Left ventricle myocardium inferior (tissue), 1 donor: ENCODE measurements at regions not wholly inside any gene's neighbourhood (a gene's known extent, or its start where the extent isn't known, plus 50 kb on each side); places are given as distances from the start of the nearest gene placed in this dataset.

Experiments
- DNase-seq: peaks from one replicate; pipeline ENCODE4 v3.0.0-alpha.2; 2020
- H3K27ac ChIP-seq: fragments of 200-600 bp; replicated peaks from 2 replicates; pipeline ENCODE4 v1.8.0; 2021
- H3K27me3 ChIP-seq: fragments of 200-600 bp; 2 replicates; pipeline ENCODE4 v1.8.0; 2021; ENCODE audit warnings: low read depth
- H3K36me3 ChIP-seq: fragments of 200-600 bp; 2 replicates; pipeline ENCODE4 v1.8.0; 2021
- H3K4me1 ChIP-seq: fragments of 200-600 bp; 2 replicates; pipeline ENCODE4 v1.8.0; 2021
- H3K4me3 ChIP-seq: fragments of 200-600 bp; 2 replicates; pipeline ENCODE4 v1.8.0; 2021; ENCODE audit warnings: mild to moderate bottlenecking, moderate library complexity
- H3K9me3 ChIP-seq: fragments of 200-600 bp; replicated peaks from 2 replicates; pipeline ENCODE4 v1.8.0; 2021
- CTCF ChIP-seq: fragments of 200-600 bp; IDR thresholded peaks from 2 replicates; pipeline ENCODE4 v1.8.0; 2021; ENCODE audit warnings: antibody characterized with exemption, mild to moderate bottlenecking, borderline replicate concordance
- intact Hi-C: fragments of 100-400 bp; cut with micrococcal nuclease; formaldehyde crosslinking; loops from one replicate; pipeline ENCODE4 v1.11.0; 2022
- donor health status: DM: no; HTN: yes; CAD: no; lungs with severe emphysema.

- intact Hi-C loops = no loop called here
- no peak overlapping the region for H3K4me3 ChIP-seq
- DNase-seq = no peak
- TF ChIP-seq CTCF = no peak
- peaks cover 16% of the 10 kb centered on the region for H3K4me1 ChIP-seq
- H3K27ac ChIP-seq = no peak overlapping the region
- no peaks in the 10 kb centered on the region for H3K27me3 ChIP-seq
- no peaks in the 10 kb centered on the region for H3K36me3 ChIP-seq
- H3K9me3 ChIP-seq = peaks cover 14% of the 10 kb centered on the region
Observed at GRCh38 chr2:217262911-217263310, 403.0 kb upstream of the TNP1 start.

DNA sequence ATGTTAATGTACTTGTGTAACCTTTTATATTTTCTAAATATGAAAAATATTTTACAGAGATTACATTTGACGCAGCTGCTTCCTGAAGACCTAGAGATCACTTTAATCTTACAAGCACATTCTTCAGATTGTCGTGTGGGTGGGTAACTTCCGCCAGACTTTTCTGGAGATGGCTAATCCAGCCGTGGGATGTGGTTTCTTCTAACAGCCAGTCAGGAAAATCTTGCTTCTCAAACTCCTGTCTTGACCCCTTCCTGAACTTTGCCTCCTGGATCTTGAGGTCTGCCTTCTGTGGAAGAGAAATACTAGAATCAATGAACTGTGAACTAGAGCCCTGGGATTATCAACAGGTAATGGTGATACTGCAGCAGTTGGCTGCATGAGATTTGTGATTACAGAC is 401.6 kb upstream of the TNP1 start:
- DNase-seq = no peak
- H3K27me3 ChIP-seq = no peaks in the 10 kb centered on the region
- H3K4me1 ChIP-seq = peaks cover 16% of the 10 kb centered on the region
- H3K9me3 ChIP-seq = no peaks in the 10 kb centered on the region
- TF ChIP-seq CTCF = no peak
- peak overlapping the region; percentile 43 for H3K27ac ChIP-seq
- H3K4me3 ChIP-seq = no peak overlapping the region
- no peaks in the 10 kb centered on the region for H3K36me3 ChIP-seq
- intact Hi-C loops = no loop called here

- DNase-seq = no peak
- H3K9me3 ChIP-seq = no peaks in the 10 kb centered on the region
- H3K4me3 ChIP-seq = no peak overlapping the region
- intact Hi-C loops = no loop called here
- H3K27me3 ChIP-seq = no peaks in the 10 kb centered on the region
- H3K27ac ChIP-seq = peak overlapping the region; percentile 43
- H3K4me1 ChIP-seq = peaks cover 16% of the 10 kb centered on the region
- TF ChIP-seq CTCF = no peak
- H3K36me3 ChIP-seq = no peaks in the 10 kb centered on the region
Observed at GRCh38 chr2:217260441-217261115, 400.7 kb upstream of the TNP1 start.

GRCh38 chr2:217258170-217258569 is 398.3 kb upstream of the TNP1 start:
- no peak overlapping the region for H3K4me3 ChIP-seq
- H3K27me3 ChIP-seq = no peaks in the 10 kb centered on the region
- H3K36me3 ChIP-seq = no peaks in the 10 kb centered on the region
- TF ChIP-seq CTCF = no peak
- H3K27ac ChIP-seq = no peak overlapping the region
- intact Hi-C loops = no loop called here
- peaks cover 16% of the 10 kb centered on the region for H3K4me1 ChIP-seq
- DNase-seq = no peak
- no peaks in the 10 kb centered on the region for H3K9me3 ChIP-seq

GRCh38 chr2:217256251-217256650 is 396.4 kb upstream of the TNP1 start:
- no peak for TF ChIP-seq CTCF
- H3K4me1 ChIP-seq = peaks cover 8% of the 10 kb centered on the region
- DNase-seq = no peak
- H3K9me3 ChIP-seq = no peaks in the 10 kb centered on the region
- H3K27ac ChIP-seq = no peak overlapping the region
- no peaks in the 10 kb centered on the region for H3K36me3 ChIP-seq
- intact Hi-C loops = no loop called here
- no peaks in the 10 kb centered on the region for H3K27me3 ChIP-seq
- H3K4me3 ChIP-seq = no peak overlapping the region
